ENCODE measurements at regions not wholly inside any gene's neighbourhood (a gene's known extent, or its start where the extent isn't known, plus 50 kb on each side); places are given as distances from the start of the nearest gene placed in this dataset.

GRCh38 chr11:80173371-80174136, 732.7 kb upstream of the TENM4 start:
- no peaks in the 10 kb centered on the region for H3K27me3 ChIP-seq (ENCODE audit: control insufficient read depth in 3 of 3, insufficient read depth in 3 of 3, low read length in 2 of 3)
- TF ChIP-seq CTCF (IDR thresholded peaks at IDR 0.05; ENCODE audit: control extremely low read depth, extremely low read depth): no peak
- ATAC-seq (ENCODE audit: insufficient read depth, low FRiP score) (no peak), DNase-seq (no peak)
- 65 to 73% methylated on average over 3 of the region's 3 CpGs for whole genome bisulfite sequencing, 2 donors
- no peaks in the 10 kb centered on the region for H3K9me3 ChIP-seq (ENCODE audit: control insufficient read depth in 4 of 4, insufficient read depth in 3 of 4, low read length in 3 of 4)
- H3K36me3 ChIP-seq (ENCODE audit: control insufficient read depth in 4 of 4, insufficient read depth in 4 of 4, low read length in 4 of 4): no peaks in the 10 kb centered on the region
- no peak overlapping the region for H3K9ac ChIP-seq (ENCODE audit: insufficient read depth in 1 of 2, low read length in 2 of 2)
- H3K4me1 ChIP-seq (ENCODE audit: control insufficient read depth in 5 of 5, insufficient read depth in 5 of 5, low read length in 5 of 5): no peaks in the 10 kb centered on the region
- H3K27ac ChIP-seq (ENCODE audit: low read depth in 1 of 2, low read length in 1 of 2): no peak overlapping the region
- no peak overlapping the region for H3K4me3 ChIP-seq

GRCh38 chr11:80168796-80169195, 728.0 kb upstream of the TENM4 start:
- no peak for DNase-seq
- WGBS, 2 donors: 85 to 88% methylated on average over 2 of the region's 2 CpGs
- TF ChIP-seq CTCF (IDR thresholded peaks at IDR 0.05; ENCODE audit: control extremely low read depth, extremely low read depth): no peak

GRCh38 chr11:80167766-80168165, 726.9 kb upstream of the TENM4 start:
- WGBS, 2 donors: 44 to 45% methylated on average over 3 of the region's 3 CpGs

More at GRCh38 chr11:80168796-80169195, 728.0 kb upstream of the TENM4 start:
- no peak overlapping the region for H3K4me3 ChIP-seq
- H3K36me3 ChIP-seq (ENCODE audit: control insufficient read depth in 4 of 4, insufficient read depth in 4 of 4, low read length in 4 of 4): no peaks in the 10 kb centered on the region
- no peak for ATAC-seq (ENCODE audit: insufficient read depth, low FRiP score)
- H3K4me1 ChIP-seq (ENCODE audit: control insufficient read depth in 5 of 5, insufficient read depth in 5 of 5, low read length in 5 of 5): no peaks in the 10 kb centered on the region
- H3K9me3 ChIP-seq (ENCODE audit: control insufficient read depth in 4 of 4, insufficient read depth in 3 of 4, low read length in 3 of 4): no peaks in the 10 kb centered on the region
- H3K9ac ChIP-seq (ENCODE audit: insufficient read depth in 1 of 2, low read length in 2 of 2): no peak overlapping the region
- H3K27ac ChIP-seq (ENCODE audit: low read depth in 1 of 2, low read length in 1 of 2): no peak overlapping the region
- no peaks in the 10 kb centered on the region for H3K27me3 ChIP-seq (ENCODE audit: control insufficient read depth in 3 of 3, insufficient read depth in 3 of 3, low read length in 2 of 3)

More at GRCh38 chr11:80167766-80168165, 726.9 kb upstream of the TENM4 start:
- ATAC-seq (ENCODE audit: insufficient read depth, low FRiP score): no peak
- no peak for TF ChIP-seq CTCF (IDR thresholded peaks at IDR 0.05; ENCODE audit: control extremely low read depth, extremely low read depth)
- peak in 1 of 3 donors; percentile 8 for DNase-seq
- Histone ChIP-seq H3K27ac (ENCODE audit: low read depth in 1 of 2, low read length in 1 of 2) (no peak overlapping the region), H3K4me1 (ENCODE audit: control insufficient read depth in 5 of 5, insufficient read depth in 5 of 5, low read length in 5 of 5) (no peaks in the 10 kb centered on the region), H3K9me3 (ENCODE audit: control insufficient read depth in 4 of 4, insufficient read depth in 3 of 4, low read length in 3 of 4) (no peaks in the 10 kb centered on the region), H3K9ac (ENCODE audit: insufficient read depth in 1 of 2, low read length in 2 of 2) (no peak overlapping the region), H3K36me3 (ENCODE audit: control insufficient read depth in 4 of 4, insufficient read depth in 4 of 4, low read length in 4 of 4) (no peaks in the 10 kb centered on the region), H3K27me3 (ENCODE audit: control insufficient read depth in 3 of 3, insufficient read depth in 3 of 3, low read length in 2 of 3) (no peaks in the 10 kb centered on the region), H3K4me3 (no peak overlapping the region)

Measured in lung (tissue), 11 donors.